T-helper 1 cell treated with Interleukin-12 subunit alpha and Interleukin-12 subunit beta and Interleukin-4 antibody, amounts not matched to agents 30 μg/mL and 1 μg/mL, for 36 hours (primary cell): ENCODE measurements at regions not wholly inside any gene's neighbourhood (a gene's known extent, or its start where the extent isn't known, plus 50 kb on each side); places are given as distances from the start of the nearest gene placed in this dataset.
"Not testable (repeated sequence)": the region's sequence is repeated elsewhere in the genome, so short reads cannot be mapped to it uniquely, and the experiment has no call there.

Experiments
- H3K27ac Mint-ChIP-seq: one replicate; pipeline ENCODE4 v1.8.0; 2021; ENCODE audit warnings: mild to moderate bottlenecking, mixed read lengths
- H3K27me3 Mint-ChIP-seq: one replicate; pipeline ENCODE4 v1.8.0; 2021; ENCODE audit warnings: low read depth, mixed read lengths
- H3K36me3 Mint-ChIP-seq: one replicate; pipeline ENCODE4 v1.8.0; 2021; ENCODE audit warnings: low read depth, mixed read lengths
- H3K4me1 Mint-ChIP-seq: one replicate; pipeline ENCODE4 v1.8.0; 2021; ENCODE audit warnings: low read depth, mixed read lengths
- H3K4me3 Mint-ChIP-seq: one replicate; pipeline ENCODE4 v1.8.0; 2021; ENCODE audit warnings: mild to moderate bottlenecking, moderate library complexity, mixed read lengths
- H3K9me3 Mint-ChIP-seq: one replicate; pipeline ENCODE4 v1.8.0; 2021; ENCODE audit warnings: mixed read lengths

GRCh38 chr2:198297350-198297749 lies 493.0 kb downstream of the PLCL1 start:
- Mint-ChIP-seq H3K27me3 (peaks cover 18% of the 10 kb centered on the region), H3K36me3 (no peaks in the 10 kb centered on the region), H3K9me3 (no peaks in the 10 kb centered on the region), H3K4me1 (peaks cover 2% of the 10 kb centered on the region), H3K27ac (no peak overlapping the region), H3K4me3 (no peak overlapping the region)

- Mint-ChIP-seq H3K9me3 (no peaks in the 10 kb centered on the region), H3K27me3 (peaks cover 18% of the 10 kb centered on the region), H3K36me3 (no peaks in the 10 kb centered on the region), H3K27ac (no peak overlapping the region), H3K4me1 (peaks cover 2% of the 10 kb centered on the region), H3K4me3 (no peak overlapping the region)
Measured at GRCh38 chr2:198296665-198297308, 492.4 kb downstream of the PLCL1 start.

GRCh38 chr2:198293281-198293680 lies 488.9 kb downstream of the PLCL1 start:
- Mint-ChIP-seq H3K36me3 (no peaks in the 10 kb centered on the region), H3K4me1 (peaks cover 2% of the 10 kb centered on the region)

DNA sequence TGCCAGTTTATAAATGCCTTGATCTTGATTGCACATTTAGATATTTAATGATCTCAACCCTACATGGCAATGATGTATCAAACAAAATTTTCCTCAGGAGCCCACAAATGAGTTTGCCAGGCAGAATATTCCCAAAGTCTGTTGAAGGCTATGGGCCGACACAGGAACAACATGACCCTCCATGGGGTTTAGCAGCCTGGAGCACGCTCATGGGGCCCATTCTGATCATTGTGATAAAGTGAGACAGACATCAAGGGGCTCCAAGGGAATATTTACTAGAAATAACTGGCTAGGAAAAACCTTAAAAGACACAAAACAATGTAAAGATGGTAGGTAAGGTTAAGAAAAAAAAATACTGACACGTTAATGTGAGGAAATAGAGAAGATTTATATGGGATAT lies 485.4 kb downstream of the PLCL1 start:
- Mint-ChIP-seq H3K4me1 (no peaks in the 10 kb centered on the region), H3K27me3 (peaks cover 8% of the 10 kb centered on the region), H3K4me3 (no peak overlapping the region), H3K9me3 (no peaks in the 10 kb centered on the region), H3K27ac (no peak overlapping the region), H3K36me3 (no peaks in the 10 kb centered on the region)

More at GRCh38 chr2:198293281-198293680, 488.9 kb downstream of the PLCL1 start:
- Mint-ChIP-seq H3K27me3 (peaks cover 7% of the 10 kb centered on the region), H3K9me3 (no peaks in the 10 kb centered on the region), H3K27ac (no peak overlapping the region), H3K4me3 (no peak overlapping the region)

- Mint-ChIP-seq H3K27me3 (peaks cover 16% of the 10 kb centered on the region), H3K4me3 (no peak overlapping the region), H3K9me3 (no peaks in the 10 kb centered on the region), H3K27ac (no peak overlapping the region), H3K36me3 (no peaks in the 10 kb centered on the region), H3K4me1 (no peaks in the 10 kb centered on the region)
Measured at GRCh38 chr2:198287706-198288105, 483.3 kb downstream of the PLCL1 start.

DNA sequence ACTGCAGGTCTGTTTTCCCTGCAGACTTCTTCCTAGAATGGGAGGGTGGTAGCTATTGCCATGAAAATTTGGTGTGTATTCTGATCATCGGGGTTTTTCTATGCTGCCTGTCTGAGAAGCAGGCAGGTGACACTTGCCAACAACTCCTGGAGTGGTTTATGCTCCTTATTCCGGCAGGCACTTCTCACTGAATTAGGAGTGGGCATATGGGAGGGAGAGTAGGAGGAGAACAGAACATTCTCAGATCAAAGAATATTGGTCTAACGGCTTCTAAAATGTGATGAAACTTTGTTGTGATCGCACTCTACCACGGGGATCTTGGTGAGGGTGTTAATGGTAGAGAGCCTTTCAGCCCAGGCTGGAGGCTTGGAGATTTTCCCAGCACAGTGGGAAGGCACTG lies 480.8 kb downstream of the PLCL1 start:
- Mint-ChIP-seq H3K9me3 (no peaks in the 10 kb centered on the region), H3K36me3 (no peaks in the 10 kb centered on the region), H3K4me1 (no peaks in the 10 kb centered on the region)

GRCh38 chr2:198283146-198283545 lies 478.8 kb downstream of the PLCL1 start:
- Mint-ChIP-seq H3K36me3 (no peaks in the 10 kb centered on the region), H3K27me3 (peaks cover 21% of the 10 kb centered on the region), H3K27ac (no peak overlapping the region), H3K4me3 (no peak overlapping the region), H3K9me3 (no peaks in the 10 kb centered on the region), H3K4me1 (no peaks in the 10 kb centered on the region)

More for the DNA sequence above, 480.8 kb downstream of the PLCL1 start:
- Mint-ChIP-seq H3K27me3 (peaks cover 21% of the 10 kb centered on the region), H3K27ac (no peak overlapping the region), H3K4me3 (no peak overlapping the region)

DNA sequence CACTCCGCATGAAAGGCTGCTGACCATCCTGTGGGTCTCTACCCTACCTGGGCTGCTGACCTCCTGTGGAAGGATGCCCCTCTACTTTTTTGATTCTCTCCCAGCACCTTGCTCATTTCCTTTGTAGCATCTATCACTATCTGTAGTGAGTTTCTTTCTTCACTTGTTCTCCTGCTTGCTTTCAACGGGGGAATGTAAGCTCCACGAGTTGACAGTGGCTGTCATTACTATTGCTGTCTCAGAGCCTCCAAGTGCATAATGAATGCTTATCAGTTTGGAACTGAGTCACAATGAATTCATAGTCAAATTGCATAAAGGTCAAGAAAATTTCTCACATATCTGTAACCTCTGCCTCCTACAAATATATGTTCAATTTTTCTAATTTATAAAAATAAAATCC lies 477.7 kb downstream of the PLCL1 start:
- Mint-ChIP-seq H3K4me1 (no peaks in the 10 kb centered on the region), H3K36me3 (no peaks in the 10 kb centered on the region), H3K27ac (no peak overlapping the region), H3K4me3 (no peak overlapping the region), H3K9me3 (no peaks in the 10 kb centered on the region), H3K27me3 (peaks cover 19% of the 10 kb centered on the region)

- Mint-ChIP-seq H3K27ac (no peak overlapping the region), H3K4me3 (no peak overlapping the region), H3K9me3 (no peaks in the 10 kb centered on the region), H3K27me3 (peaks cover 13% of the 10 kb centered on the region), H3K4me1 (no peaks in the 10 kb centered on the region), H3K36me3 (no peaks in the 10 kb centered on the region)
Measured at GRCh38 chr2:198280145-198280544, 475.8 kb downstream of the PLCL1 start.

GRCh38 chr2:198279026-198279425 lies 474.6 kb downstream of the PLCL1 start:
- H3K36me3 Mint-ChIP-seq, result no peaks in the 10 kb centered on the region
- H3K4me1 Mint-ChIP-seq, result no peaks in the 10 kb centered on the region

GRCh38 chr2:198277181-198277580 lies 472.8 kb downstream of the PLCL1 start:
- no peaks in the 10 kb centered on the region for H3K4me1 Mint-ChIP-seq
- H3K9me3 Mint-ChIP-seq, result no peaks in the 10 kb centered on the region
- no peak overlapping the region for H3K27ac Mint-ChIP-seq
- peaks cover 9% of the 10 kb centered on the region for H3K27me3 Mint-ChIP-seq
- H3K36me3 Mint-ChIP-seq, result no peaks in the 10 kb centered on the region
- no peak overlapping the region for H3K4me3 Mint-ChIP-seq

More at GRCh38 chr2:198279026-198279425, 474.6 kb downstream of the PLCL1 start:
- Mint-ChIP-seq H3K27ac (no peak overlapping the region), H3K4me3 (no peak overlapping the region), H3K27me3 (peaks cover 14% of the 10 kb centered on the region), H3K9me3 (no peaks in the 10 kb centered on the region)

DNA sequence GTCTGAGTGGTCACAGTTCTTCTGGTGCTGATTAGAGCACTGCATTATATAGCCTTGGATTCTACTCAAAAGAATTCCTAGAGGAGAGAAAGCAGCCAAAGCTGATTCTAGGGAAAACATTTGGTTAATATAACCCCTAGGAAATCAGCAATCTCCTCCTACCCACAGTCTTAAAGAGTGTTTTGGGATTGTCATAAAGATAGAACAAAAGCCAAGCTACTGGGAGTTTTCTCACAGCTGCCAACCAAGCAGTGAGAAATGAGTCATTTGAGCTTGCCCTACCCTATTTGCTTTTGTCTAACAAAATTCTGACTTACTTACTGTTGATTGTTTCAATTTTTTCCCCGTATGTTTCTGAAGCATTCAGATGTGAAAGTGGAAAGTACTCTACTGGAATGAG lies 469.3 kb downstream of the PLCL1 start:
- Mint-ChIP-seq H3K27ac (no peak overlapping the region), H3K27me3 (peaks cover 9% of the 10 kb centered on the region), H3K36me3 (no peaks in the 10 kb centered on the region), H3K4me3 (no peak overlapping the region), H3K4me1 (no peaks in the 10 kb centered on the region), H3K9me3 (no peaks in the 10 kb centered on the region)

DNA sequence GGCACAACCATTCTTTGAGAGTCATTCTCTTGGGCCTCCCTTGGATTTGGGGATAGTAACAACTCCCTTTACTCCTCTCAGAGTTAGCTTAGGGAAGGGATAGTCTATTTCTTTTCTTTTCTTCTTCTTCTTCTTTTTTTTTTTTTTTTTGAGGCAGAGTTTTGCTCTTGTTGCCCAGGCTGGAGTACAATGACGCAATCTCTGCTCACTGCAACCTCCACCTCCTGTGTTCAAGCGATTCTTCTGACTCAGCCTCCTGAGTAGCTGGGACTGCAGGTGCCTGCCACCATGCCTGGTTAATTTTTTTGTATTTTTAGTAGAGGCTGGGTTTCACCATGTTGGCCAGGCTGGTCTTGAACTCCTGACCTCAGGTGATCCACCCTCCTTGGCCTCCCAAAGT lies 465.8 kb downstream of the PLCL1 start:
- not testable (repeated sequence) for H3K4me1 Mint-ChIP-seq, H3K9me3 Mint-ChIP-seq, H3K27ac Mint-ChIP-seq, H3K36me3 Mint-ChIP-seq, H3K27me3 Mint-ChIP-seq, H3K4me3 Mint-ChIP-seq

DNA sequence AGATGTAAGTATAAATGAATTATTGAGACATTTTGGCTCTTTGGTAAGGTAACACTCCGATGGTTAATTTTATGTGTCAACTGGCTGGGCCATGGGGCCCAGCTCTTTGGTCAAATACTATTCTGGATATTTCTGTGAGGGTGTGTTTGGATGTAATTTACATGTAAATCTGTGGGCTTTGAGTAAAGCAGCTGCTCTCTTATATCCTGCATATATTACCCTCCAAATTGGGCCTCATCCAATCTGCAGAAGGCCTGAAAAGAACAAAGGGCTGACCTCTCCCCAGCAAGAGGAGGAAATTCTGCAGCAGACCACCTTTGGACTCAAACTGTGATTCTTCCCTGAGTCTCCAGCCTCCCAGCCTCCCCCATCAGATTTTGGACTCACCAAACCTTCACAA lies 464.1 kb downstream of the PLCL1 start:
- no peaks in the 10 kb centered on the region for H3K36me3 Mint-ChIP-seq
- no peak overlapping the region for H3K27ac Mint-ChIP-seq
- H3K9me3 Mint-ChIP-seq, result no peaks in the 10 kb centered on the region
- H3K4me3 Mint-ChIP-seq, result no peak overlapping the region
- peaks cover 5% of the 10 kb centered on the region for H3K27me3 Mint-ChIP-seq
- no peaks in the 10 kb centered on the region for H3K4me1 Mint-ChIP-seq

GRCh38 chr2:198259496-198259895 lies 455.1 kb downstream of the PLCL1 start:
- H3K4me1 Mint-ChIP-seq, result no peaks in the 10 kb centered on the region
- H3K27me3 Mint-ChIP-seq, result no peaks in the 10 kb centered on the region
- no peaks in the 10 kb centered on the region for H3K9me3 Mint-ChIP-seq
- no peak overlapping the region for H3K4me3 Mint-ChIP-seq
- H3K27ac Mint-ChIP-seq, result no peak overlapping the region
- H3K36me3 Mint-ChIP-seq, result no peaks in the 10 kb centered on the region
